ENCODE measurements at regions not wholly inside any gene's neighbourhood (a gene's known extent, or its start where the extent isn't known, plus 50 kb on each side); places are given as distances from the start of the nearest gene placed in this dataset.
"Not testable (repeated sequence)": the region's sequence is repeated elsewhere in the genome, so short reads cannot be mapped to it uniquely, and the experiment has no call there.

- Histone ChIP-seq H3K27ac (replicated peaks in 1 of 4) (no peak overlapping the region), H3K36me3 (no peaks in the 10 kb centered on the region), H3K9me3 (no peaks in the 10 kb centered on the region), H3K4me1 (no peaks in the 10 kb centered on the region), H3K4me3 (no peak overlapping the region), H3K27me3 (no peaks in the 10 kb centered on the region)
- intact Hi-C loops (cut with DNase I): no loop called here
- DNase-seq (ENCODE audit: extremely low spot score): no peak
- TF ChIP-seq EP300 (IDR thresholded peaks at IDR 0.05) (no peak), POLR2AphosphoS5 (IDR thresholded peaks at IDR 0.05) (no peak), POLR2A (IDR thresholded peaks at IDR 0.05; ENCODE audit: low read depth) (no peak), CTCF (IDR thresholded peaks at IDR 0.05) (no peak)
- 85% methylated on average over 5 of the region's 5 CpGs for WGBS
These were observed 57.9 kb upstream of the ANKH start for GRCh38 chr5:14929293-14930065.

DNA sequence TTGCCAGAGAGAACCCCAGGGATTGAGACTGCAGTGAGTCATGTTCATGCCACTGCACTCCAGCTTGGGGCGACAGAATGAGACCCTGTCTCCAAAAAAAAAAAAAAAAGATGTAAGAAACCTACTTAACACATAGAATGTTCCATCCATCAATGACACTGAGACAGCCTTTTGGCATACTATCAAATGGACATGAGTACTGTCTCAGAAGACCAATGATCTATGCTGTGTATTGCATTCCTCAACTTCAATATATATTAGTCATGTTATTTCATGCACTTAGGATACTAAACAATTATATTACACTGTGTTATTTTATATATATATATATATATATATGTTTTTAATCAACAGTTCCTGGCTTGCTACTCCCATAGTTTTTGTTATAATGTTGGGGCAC lies 57.1 kb upstream of the ANKH start:
- Histone ChIP-seq H3K36me3 (no peaks in the 10 kb centered on the region), H3K4me1 (no peaks in the 10 kb centered on the region), H3K27me3 (no peaks in the 10 kb centered on the region), H3K9me3 (no peaks in the 10 kb centered on the region), H3K4me3 (no peak overlapping the region), H3K27ac (replicated peaks in 1 of 4) (no peak overlapping the region)
- DNase-seq (ENCODE audit: extremely low spot score): no peak
- 45% methylated on average over 1 of the region's 1 CpG for WGBS
- intact Hi-C loops (cut with DNase I): no loop called here
- TF ChIP-seq POLR2A (IDR thresholded peaks at IDR 0.05; ENCODE audit: low read depth) (no peak), EP300 (IDR thresholded peaks at IDR 0.05) (no peak), CTCF (IDR thresholded peaks at IDR 0.05) (no peak), POLR2AphosphoS5 (IDR thresholded peaks at IDR 0.05) (no peak)

DNA sequence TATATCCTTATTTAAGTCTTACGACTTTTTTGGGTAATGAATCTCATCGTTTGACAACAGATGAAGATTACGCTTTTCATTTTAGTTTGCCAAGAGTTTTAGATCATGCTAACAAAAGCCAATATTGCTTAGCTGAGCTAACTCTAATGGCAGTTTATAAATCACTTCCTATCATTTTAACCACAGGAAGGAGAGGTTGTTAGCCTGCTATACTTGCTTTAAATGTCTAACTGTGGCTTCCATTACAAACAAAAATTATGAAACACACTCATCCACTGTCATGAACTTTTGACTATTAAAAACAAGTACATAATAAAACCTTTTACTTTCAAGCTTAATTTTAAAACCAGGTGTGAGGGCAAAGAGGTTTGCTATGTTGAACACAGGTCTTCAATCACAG lies 53.7 kb upstream of the ANKH start:
- TF ChIP-seq EP300 (IDR thresholded peaks at IDR 0.05): no peak
- no peaks in the 10 kb centered on the region for H3K9me3 ChIP-seq
- H3K4me3 ChIP-seq: no peak overlapping the region
- intact Hi-C loops (cut with DNase I): no loop called here
- WGBS: 72% methylated on average over 3 of the region's 3 CpGs
- H3K36me3 ChIP-seq: no peaks in the 10 kb centered on the region
- no peak overlapping the region for H3K27ac ChIP-seq (replicated peaks in 1 of 4)
- H3K27me3 ChIP-seq: no peaks in the 10 kb centered on the region
- no peak for DNase-seq (ENCODE audit: extremely low spot score)
- H3K4me1 ChIP-seq: no peaks in the 10 kb centered on the region

- 93% methylated on average over 6 of the region's 6 CpGs for WGBS
- H3K9me3 ChIP-seq; H3K27me3 ChIP-seq; H3K27ac ChIP-seq (replicated peaks in 1 of 4); DNase-seq (ENCODE audit: extremely low spot score); H3K4me3 ChIP-seq; H3K4me1 ChIP-seq; intact Hi-C loops (cut with DNase I); H3K36me3 ChIP-seq: not testable (repeated sequence)
These were observed 51.4 kb upstream of the ANKH start for GRCh38 chr5:14922952-14923351.

DNA sequence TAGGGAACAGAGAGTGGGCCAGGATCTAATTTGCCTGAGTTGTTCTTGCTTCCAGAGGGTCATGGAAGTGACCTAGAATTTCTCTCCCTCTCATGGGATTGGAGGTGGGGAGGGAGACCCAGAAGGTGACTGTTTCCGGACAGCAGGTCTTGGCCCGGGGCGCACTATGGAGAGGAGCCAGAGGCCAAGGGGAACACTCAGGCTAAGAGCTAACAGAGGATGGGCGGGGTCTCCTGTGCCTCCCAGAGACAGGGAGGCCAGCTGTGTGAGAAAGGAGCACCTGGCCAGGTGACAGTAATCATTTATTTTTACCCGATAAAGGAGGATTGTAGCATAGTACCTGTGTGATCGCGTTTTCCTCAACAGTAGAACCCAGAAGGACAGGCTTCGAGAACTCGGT lies 50.9 kb upstream of the ANKH start:
- Histone ChIP-seq H3K36me3 (no peaks in the 10 kb centered on the region), H3K27ac (replicated peaks in 1 of 4) (no peak overlapping the region), H3K4me1 (no peaks in the 10 kb centered on the region), H3K9me3 (no peaks in the 10 kb centered on the region), H3K27me3 (no peaks in the 10 kb centered on the region), H3K4me3 (no peak overlapping the region)
- intact Hi-C loops (cut with DNase I): no loop called here
- WGBS: 91% methylated on average over 9 of the region's 9 CpGs
- no peak for DNase-seq (ENCODE audit: extremely low spot score)
- TF ChIP-seq POLR2A (IDR thresholded peaks at IDR 0.05; ENCODE audit: low read depth) (no peak), POLR2AphosphoS5 (IDR thresholded peaks at IDR 0.05) (no peak), CTCF (IDR thresholded peaks at IDR 0.05) (no peak), EP300 (IDR thresholded peaks at IDR 0.05) (no peak)

Small RNA genes lying in the stretch of these regions (small RNA-seq; reads per million reads assigned to genes)
- 0 reads per million in 3 donors for gene RF00096

All from esophagus muscularis mucosa (tissue), 4 donors.